GM18873 (cell line): ENCODE measurements at regions not wholly inside any gene's neighbourhood (a gene's known extent, or its start where the extent isn't known, plus 50 kb on each side); places are given as distances from the start of the nearest gene placed in this dataset.

ENCODE experiments used
- ATAC-seq: cut with Tn5 transposase; IDR thresholded peaks from one replicate; pipeline ENCODE4 v1.9.1; 2021; ENCODE audit warnings: mild to moderate bottlenecking, moderate library complexity, moderate number of reproducible peaks; ENCODE audit not compliant: unreplicated experiment, low FRiP score

DNA sequence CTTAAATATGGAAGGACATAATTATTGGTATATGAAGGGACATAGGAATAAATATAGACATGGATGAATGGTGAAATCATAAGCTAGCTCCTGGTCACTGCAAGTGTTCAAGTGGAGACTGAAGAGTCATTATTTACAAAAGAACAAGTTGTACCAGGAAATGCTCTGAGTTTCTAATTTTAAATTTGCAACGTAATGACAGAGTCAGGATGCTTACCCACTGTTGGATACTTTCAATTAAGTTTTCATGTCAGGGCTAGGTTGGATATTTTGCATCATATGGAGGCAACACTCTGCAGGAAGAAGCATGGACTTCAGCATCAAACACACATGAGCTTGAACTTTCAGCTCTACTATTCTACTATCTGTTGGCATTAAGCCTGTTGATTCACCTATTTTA lies 499.6 kb upstream of the C1orf87 start:
- ATAC-seq, result no peak

GRCh38 chr1:60572378-60572777 lies 498.8 kb upstream of the C1orf87 start:
- no peak for ATAC-seq

- ATAC-seq, result no peak
These were observed 498.2 kb upstream of the C1orf87 start for GRCh38 chr1:60571811-60572210.

DNA sequence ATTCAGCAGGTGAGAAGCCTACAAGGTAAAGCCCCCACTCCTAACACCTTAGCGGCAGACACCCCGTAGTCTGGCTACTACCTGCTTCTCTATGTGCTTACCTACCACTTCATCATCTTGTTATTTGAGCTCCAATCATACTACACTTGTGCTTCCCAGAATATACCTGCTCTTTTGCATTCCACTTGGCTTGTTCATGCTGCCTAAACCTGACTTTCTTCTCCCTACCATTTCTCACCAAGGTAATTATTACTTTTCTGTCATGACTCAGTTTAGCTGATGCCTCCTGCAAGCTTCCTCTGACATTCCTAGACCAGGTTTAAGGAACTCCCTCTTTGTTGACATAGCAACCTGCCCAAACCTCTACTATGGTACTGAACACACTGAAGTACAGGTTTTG lies 495.6 kb upstream of the C1orf87 start:
- no peak for ATAC-seq

- ATAC-seq, result no peak
These were observed 493.7 kb upstream of the C1orf87 start for GRCh38 chr1:60567256-60567655.

GRCh38 chr1:60564916-60565750 lies 491.6 kb upstream of the C1orf87 start:
- no peak for ATAC-seq

- ATAC-seq, result no peak
These were observed 490.4 kb upstream of the C1orf87 start for GRCh38 chr1:60563777-60564535.

DNA sequence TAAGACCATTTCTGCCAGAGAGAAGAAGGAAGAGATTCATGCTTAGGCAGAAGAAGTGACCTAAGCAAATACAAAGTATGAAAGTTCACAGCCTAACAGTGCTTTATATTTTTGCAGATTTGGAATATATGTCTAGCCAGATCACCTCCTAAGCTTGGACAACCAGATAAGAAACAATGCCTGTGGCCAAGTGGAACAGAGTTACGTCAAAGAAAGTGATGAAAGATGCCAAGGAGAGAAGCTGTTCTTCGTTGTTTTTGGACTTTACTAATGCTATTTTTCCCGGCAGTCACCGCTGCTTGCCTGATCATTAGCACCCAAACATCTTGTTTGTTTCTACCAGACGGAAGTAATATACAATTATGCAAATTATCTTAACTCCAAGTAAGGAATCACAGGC lies 489.2 kb upstream of the C1orf87 start:
- no peak for ATAC-seq

DNA sequence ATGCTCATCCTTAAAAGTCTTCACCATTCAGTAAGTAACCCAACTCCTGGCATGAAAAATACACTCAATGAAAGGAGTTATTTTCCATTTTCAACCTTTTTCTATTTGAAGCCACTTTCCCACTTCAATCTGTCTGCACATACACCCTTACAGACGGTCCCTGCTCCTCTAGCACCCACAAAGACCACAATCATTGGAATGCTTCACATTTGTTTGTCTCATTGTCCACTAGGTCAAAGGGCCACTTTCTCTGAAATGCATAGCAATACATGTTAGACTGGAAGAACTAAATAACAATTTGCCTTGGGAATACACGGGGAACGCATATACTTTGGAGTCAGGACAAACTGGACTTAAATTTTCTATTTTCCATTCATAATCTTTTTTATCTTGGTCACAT lies 487.1 kb upstream of the C1orf87 start:
- no peak for ATAC-seq

- ATAC-seq, result no peak
These were observed 484.7 kb upstream of the C1orf87 start for GRCh38 chr1:60558236-60558635.

DNA sequence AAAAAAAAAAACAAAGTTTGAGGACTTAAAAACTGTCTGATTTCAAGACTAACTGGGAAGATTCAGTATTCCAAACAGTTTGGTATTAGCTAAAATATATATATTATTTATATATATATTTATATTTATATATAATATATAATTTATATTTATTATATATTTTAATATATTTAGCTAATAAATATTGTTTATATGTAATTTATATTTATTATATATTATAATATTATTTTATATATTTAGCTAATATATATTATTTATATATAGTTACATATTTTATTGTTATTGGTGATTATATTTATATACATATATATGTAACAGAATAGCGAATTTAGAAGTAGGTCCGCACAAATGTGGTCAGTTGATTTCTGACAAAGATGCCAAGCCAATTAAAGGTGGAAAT lies 480.2 kb upstream of the C1orf87 start:
- no peak for ATAC-seq

DNA sequence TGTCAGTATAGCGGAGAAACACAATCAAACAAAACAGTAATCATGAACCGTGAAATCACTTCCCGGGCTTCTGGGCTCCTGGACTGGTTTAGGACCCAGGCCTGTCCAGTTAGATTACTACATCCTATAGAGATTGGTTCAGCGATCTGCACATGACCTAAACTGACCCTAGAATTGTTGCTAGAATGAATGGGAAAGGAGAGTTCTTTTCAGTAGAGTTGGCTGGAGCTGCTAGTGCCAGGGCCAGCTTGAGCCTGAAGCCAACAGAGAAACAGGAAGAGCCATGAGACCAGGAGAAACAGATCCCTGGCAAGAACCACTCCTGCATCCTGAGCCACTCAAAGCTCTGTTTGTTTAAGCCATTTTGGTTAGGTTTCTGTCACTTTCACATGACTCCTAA lies 474.3 kb upstream of the C1orf87 start:
- ATAC-seq, result no peak

DNA sequence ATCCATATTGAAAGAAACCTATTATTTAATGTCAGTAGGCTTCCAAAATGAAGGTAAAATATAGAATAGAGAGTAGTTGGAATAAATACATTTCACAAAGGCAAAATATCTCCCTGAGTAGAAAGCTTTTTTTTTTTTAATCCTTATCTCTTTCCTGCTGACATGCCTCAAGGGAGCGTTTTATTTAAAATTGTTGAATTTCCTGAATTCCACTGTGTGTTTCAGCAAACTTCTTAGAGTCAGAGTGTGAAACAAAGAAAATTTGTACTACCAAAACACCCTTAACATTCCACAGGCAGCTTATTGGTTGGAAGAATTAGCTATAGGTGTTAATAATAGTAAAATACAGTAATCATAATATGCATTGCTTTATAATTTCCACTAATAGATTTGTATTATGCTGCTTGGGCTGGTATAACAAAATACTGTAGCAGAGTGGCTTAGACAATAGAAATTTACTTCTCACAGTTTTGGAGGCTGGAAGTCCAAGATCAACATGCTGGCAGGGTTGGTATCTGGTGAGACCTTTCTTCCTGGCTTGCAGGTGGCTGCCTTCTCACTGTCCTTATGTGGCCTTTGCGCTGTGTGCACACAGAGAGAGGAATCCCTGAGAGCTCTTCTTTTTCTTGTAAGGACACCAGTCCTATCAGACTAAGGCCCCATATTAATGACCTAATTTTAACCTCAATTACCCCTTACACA lies 468.4 kb upstream of the C1orf87 start:
- no peak for ATAC-seq

GRCh38 chr1:60540141-60540540 lies 466.6 kb upstream of the C1orf87 start:
- no peak for ATAC-seq

DNA sequence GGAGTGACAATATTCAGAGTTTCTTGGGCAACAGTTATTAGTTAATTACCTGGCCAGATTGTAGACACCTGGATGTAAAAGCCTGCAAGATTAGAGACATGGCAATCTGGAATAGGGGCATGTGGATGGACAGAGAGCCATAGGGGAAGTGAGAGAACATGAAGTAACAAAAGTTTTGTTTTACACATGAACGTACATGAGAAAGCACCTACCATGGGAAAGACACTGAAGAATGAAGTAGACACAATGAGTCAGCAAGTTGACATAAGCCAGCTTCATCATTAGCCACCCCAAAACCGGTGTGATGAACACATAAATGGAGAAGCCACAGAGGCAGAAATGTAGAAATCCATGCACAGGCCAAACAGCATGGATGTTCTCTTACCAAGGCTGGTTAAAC lies 462.1 kb upstream of the C1orf87 start:
- no peak for ATAC-seq

DNA sequence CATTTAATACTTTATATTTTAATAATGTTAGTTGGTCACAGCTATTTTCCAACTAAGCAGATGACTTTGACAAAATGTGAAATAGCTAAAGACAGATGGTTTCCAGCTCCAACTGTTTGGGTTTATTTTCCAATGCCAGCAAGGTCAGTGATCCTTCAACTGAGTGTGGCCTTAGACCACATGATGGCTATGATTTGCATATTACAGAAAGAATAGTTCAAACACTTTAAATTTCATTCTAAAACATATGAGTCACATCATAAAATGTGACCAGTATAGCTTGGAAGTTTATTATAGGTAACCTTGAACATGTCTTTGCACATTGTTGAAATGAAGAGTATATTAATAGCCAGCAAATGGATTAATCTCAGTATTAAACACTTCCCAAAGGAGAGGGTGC lies 454.0 kb upstream of the C1orf87 start:
- ATAC-seq, result no peak

DNA sequence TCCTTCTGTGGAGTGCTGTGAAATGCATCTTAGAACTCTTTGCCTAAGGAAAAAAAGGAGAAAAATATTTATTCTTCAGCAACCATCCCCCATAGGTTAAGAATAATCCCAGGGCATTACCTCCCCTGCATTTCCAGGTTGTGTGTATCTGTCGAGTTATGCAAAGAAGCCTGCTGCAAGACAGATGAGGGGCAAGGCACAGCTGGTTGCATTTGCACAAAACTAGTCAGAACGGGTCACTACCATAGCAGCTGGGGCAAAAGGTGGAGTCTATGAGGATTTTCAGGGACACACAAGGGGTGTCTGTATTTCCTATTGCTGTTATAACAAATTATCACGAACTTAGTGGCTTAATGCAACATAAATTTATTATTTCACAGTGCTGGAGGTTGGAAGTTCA lies 443.4 kb upstream of the C1orf87 start:
- ATAC-seq, result no peak

GRCh38 chr1:60510162-60510561 lies 436.6 kb upstream of the C1orf87 start:
- ATAC-seq, result no peak

- ATAC-seq, result no peak
These were observed 430.8 kb upstream of the C1orf87 start for GRCh38 chr1:60504206-60504840.

- no peak for ATAC-seq
These were observed 429.8 kb upstream of the C1orf87 start for GRCh38 chr1:60503266-60503925.
